T-helper 2 cell treated with Interferon-gamma antibody and Interleukin-4, amounts not matched to agents 5 μg/mL and 100 μg/mL, for 36 hours (primary cell): ENCODE measurements at regions not wholly inside any gene's neighbourhood (a gene's known extent, or its start where the extent isn't known, plus 50 kb on each side); places are given as distances from the start of the nearest gene placed in this dataset.

Experiments
- DNase-seq: peaks from one replicate; pipeline ENCODE4 v3.0.0; 2021; ENCODE audit warnings: low spot score
- H3K27ac Mint-ChIP-seq: one replicate; pipeline ENCODE4 v1.8.0; 2021; ENCODE audit warnings: mild to moderate bottlenecking, mixed read lengths
- H3K27me3 Mint-ChIP-seq: one replicate; pipeline ENCODE4 v1.8.0; 2021; ENCODE audit warnings: low read depth, mixed read lengths
- H3K36me3 Mint-ChIP-seq: one replicate; pipeline ENCODE4 v1.8.0; 2021; ENCODE audit warnings: low read depth, mixed read lengths
- H3K4me1 Mint-ChIP-seq: one replicate; pipeline ENCODE4 v1.8.0; 2021; ENCODE audit warnings: low read depth, mixed read lengths
- H3K4me3 Mint-ChIP-seq: one replicate; pipeline ENCODE4 v1.8.0; 2022; ENCODE audit warnings: mild to moderate bottlenecking, moderate library complexity, mixed read lengths
- H3K9me3 Mint-ChIP-seq: one replicate; pipeline ENCODE4 v1.8.0; 2021; ENCODE audit warnings: mixed read lengths

GRCh38 chr22:48662476-48663135, 1165.1 kb downstream of the BRD1 start:
- Mint-ChIP-seq H3K9me3 (peaks cover 22% of the 10 kb centered on the region), H3K4me1 (no peaks in the 10 kb centered on the region)

GRCh38 chr22:48661984-48662383, 1165.7 kb downstream of the BRD1 start:
- H3K27ac Mint-ChIP-seq: no peak overlapping the region
- no peak overlapping the region for H3K4me3 Mint-ChIP-seq
- no peak for DNase-seq
- H3K27me3 Mint-ChIP-seq: no peaks in the 10 kb centered on the region
- no peaks in the 10 kb centered on the region for H3K4me1 Mint-ChIP-seq
- H3K9me3 Mint-ChIP-seq: peaks cover 22% of the 10 kb centered on the region
- H3K36me3 Mint-ChIP-seq: no peaks in the 10 kb centered on the region

More at GRCh38 chr22:48662476-48663135, 1165.1 kb downstream of the BRD1 start:
- Mint-ChIP-seq H3K27me3 (no peaks in the 10 kb centered on the region), H3K36me3 (no peaks in the 10 kb centered on the region), H3K27ac (no peak overlapping the region), H3K4me3 (no peak overlapping the region)
- DNase-seq: no peak

- H3K27ac Mint-ChIP-seq: no peak overlapping the region
- no peak for DNase-seq
These were observed 1166.6 kb downstream of the BRD1 start for GRCh38 chr22:48660790-48661740.

GRCh38 chr22:48660104-48660789, 1167.4 kb downstream of the BRD1 start:
- no peaks in the 10 kb centered on the region for H3K27me3 Mint-ChIP-seq
- no peaks in the 10 kb centered on the region for H3K4me1 Mint-ChIP-seq
- no peak overlapping the region for H3K4me3 Mint-ChIP-seq
- no peaks in the 10 kb centered on the region for H3K36me3 Mint-ChIP-seq
- DNase-seq: no peak
- H3K27ac Mint-ChIP-seq: no peak overlapping the region
- H3K9me3 Mint-ChIP-seq: peaks cover 19% of the 10 kb centered on the region

More at GRCh38 chr22:48660790-48661740, 1166.6 kb downstream of the BRD1 start:
- no peaks in the 10 kb centered on the region for H3K36me3 Mint-ChIP-seq
- H3K4me3 Mint-ChIP-seq: no peak overlapping the region
- H3K27me3 Mint-ChIP-seq: no peaks in the 10 kb centered on the region
- H3K9me3 Mint-ChIP-seq: peaks cover 22% of the 10 kb centered on the region
- H3K4me1 Mint-ChIP-seq: no peaks in the 10 kb centered on the region

GRCh38 chr22:48659404-48659996, 1168.2 kb downstream of the BRD1 start:
- no peaks in the 10 kb centered on the region for H3K4me1 Mint-ChIP-seq
- no peaks in the 10 kb centered on the region for H3K27me3 Mint-ChIP-seq
- no peaks in the 10 kb centered on the region for H3K36me3 Mint-ChIP-seq
- H3K4me3 Mint-ChIP-seq: no peak overlapping the region
- H3K27ac Mint-ChIP-seq: no peak overlapping the region
- DNase-seq: no peak
- peaks cover 13% of the 10 kb centered on the region for H3K9me3 Mint-ChIP-seq

- no peak overlapping the region for H3K4me3 Mint-ChIP-seq
- H3K27ac Mint-ChIP-seq: no peak overlapping the region
- DNase-seq: no peak
- H3K36me3 Mint-ChIP-seq: no peaks in the 10 kb centered on the region
- peaks cover 7% of the 10 kb centered on the region for H3K9me3 Mint-ChIP-seq
- no peaks in the 10 kb centered on the region for H3K27me3 Mint-ChIP-seq
- H3K4me1 Mint-ChIP-seq: no peaks in the 10 kb centered on the region
These were observed 1168.8 kb downstream of the BRD1 start for GRCh38 chr22:48658871-48659270.

GRCh38 chr22:48658246-48658645, 1169.4 kb downstream of the BRD1 start:
- Mint-ChIP-seq H3K27me3 (no peaks in the 10 kb centered on the region), H3K9me3 (peaks cover 5% of the 10 kb centered on the region), H3K4me1 (no peaks in the 10 kb centered on the region), H3K36me3 (no peaks in the 10 kb centered on the region), H3K27ac (no peak overlapping the region), H3K4me3 (no peak overlapping the region)
- DNase-seq: no peak

GRCh38 chr22:48654492-48654891, 1173.2 kb downstream of the BRD1 start:
- no peaks in the 10 kb centered on the region for H3K27me3 Mint-ChIP-seq
- no peaks in the 10 kb centered on the region for H3K9me3 Mint-ChIP-seq
- no peaks in the 10 kb centered on the region for H3K36me3 Mint-ChIP-seq
- H3K4me3 Mint-ChIP-seq: no peak overlapping the region
- no peak overlapping the region for H3K27ac Mint-ChIP-seq
- no peak for DNase-seq
- no peaks in the 10 kb centered on the region for H3K4me1 Mint-ChIP-seq

- DNase-seq: no peak
- Mint-ChIP-seq H3K27ac (no peak overlapping the region), H3K36me3 (no peaks in the 10 kb centered on the region), H3K27me3 (no peaks in the 10 kb centered on the region), H3K4me3 (no peak overlapping the region), H3K4me1 (no peaks in the 10 kb centered on the region), H3K9me3 (no peaks in the 10 kb centered on the region)
These were observed 1173.7 kb downstream of the BRD1 start for GRCh38 chr22:48653929-48654328.

- H3K27me3 Mint-ChIP-seq: no peaks in the 10 kb centered on the region
- H3K4me1 Mint-ChIP-seq: no peaks in the 10 kb centered on the region
- no peaks in the 10 kb centered on the region for H3K36me3 Mint-ChIP-seq
- DNase-seq: no peak
- no peak overlapping the region for H3K27ac Mint-ChIP-seq
- no peaks in the 10 kb centered on the region for H3K9me3 Mint-ChIP-seq
- H3K4me3 Mint-ChIP-seq: no peak overlapping the region
These were observed 1174.4 kb downstream of the BRD1 start for GRCh38 chr22:48653306-48653705.

GRCh38 chr22:48652796-48653195, 1174.9 kb downstream of the BRD1 start:
- no peak for DNase-seq
- H3K27me3 Mint-ChIP-seq: no peaks in the 10 kb centered on the region
- no peak overlapping the region for H3K4me3 Mint-ChIP-seq
- H3K36me3 Mint-ChIP-seq: no peaks in the 10 kb centered on the region
- no peaks in the 10 kb centered on the region for H3K4me1 Mint-ChIP-seq
- H3K9me3 Mint-ChIP-seq: no peaks in the 10 kb centered on the region
- no peak overlapping the region for H3K27ac Mint-ChIP-seq

- DNase-seq: no peak
- Mint-ChIP-seq H3K9me3 (no peaks in the 10 kb centered on the region), H3K4me3 (no peak overlapping the region), H3K27ac (no peak overlapping the region), H3K36me3 (no peaks in the 10 kb centered on the region), H3K4me1 (no peaks in the 10 kb centered on the region), H3K27me3 (no peaks in the 10 kb centered on the region)
These were observed 1175.6 kb downstream of the BRD1 start for GRCh38 chr22:48651981-48652538.

- Mint-ChIP-seq H3K27ac (no peak overlapping the region), H3K4me3 (no peak overlapping the region), H3K36me3 (no peaks in the 10 kb centered on the region), H3K9me3 (no peaks in the 10 kb centered on the region), H3K27me3 (no peaks in the 10 kb centered on the region), H3K4me1 (no peaks in the 10 kb centered on the region)
- no peak for DNase-seq
These were observed 1176.4 kb downstream of the BRD1 start for GRCh38 chr22:48651036-48651890.
